H1 (cell line): ENCODE measurements at regions not wholly inside any gene's neighbourhood (a gene's known extent, or its start where the extent isn't known, plus 50 kb on each side); places are given as distances from the start of the nearest gene placed in this dataset.

Experiments used
- ATF3 ChIP-seq: IDR thresholded peaks from 2 replicates; pipeline ENCODE4 v1.6.1; 2011; ENCODE audit warnings: low read depth, mild to moderate bottlenecking, low read length; ENCODE audit not compliant: insufficient read depth
- BACH1 ChIP-seq: IDR thresholded peaks from 2 replicates; pipeline ENCODE4 v1.6.1; 2012; ENCODE audit warnings: low read length, improper control_type of control experiment
- CBX8 ChIP-seq: fragments of 300-800, 300-1000 bp; sonication (generic); IDR thresholded peaks from 2 replicates; pipeline ENCODE4 v1.7.1; 2016; ENCODE audit warnings: low read depth, low read length, borderline replicate concordance
- GABPA ChIP-seq: IDR thresholded peaks from 2 replicates; pipeline ENCODE4 v1.6.1; 2011; ENCODE audit warnings: mild to moderate bottlenecking, low read length, moderate library complexity, borderline replicate concordance; ENCODE audit not compliant: insufficient read depth
- MAFK ChIP-seq: IDR thresholded peaks from 2 replicates; pipeline ENCODE4 v1.6.1; 2012; ENCODE audit warnings: low read depth, mild to moderate bottlenecking, improper control_type of control experiment, low read length
- POU5F1 ChIP-seq: IDR thresholded peaks from 2 replicates; pipeline ENCODE4 v1.6.1; 2011; ENCODE audit warnings: low read depth, mild to moderate bottlenecking, low read length, moderate library complexity
- SAP30 ChIP-seq: fragments of 300-600 bp; sonication (generic); IDR thresholded peaks from 2 replicates; pipeline ENCODE4 v1.7.1; 2012; ENCODE audit warnings: low read length, moderate library complexity, mild to moderate bottlenecking, inconsistent platforms; ENCODE audit not compliant: insufficient read depth, insufficient replicate concordance
- SP1 ChIP-seq: IDR thresholded peaks from 2 replicates; pipeline ENCODE4 v1.6.1; 2011; ENCODE audit warnings: low read depth, low read length

GRCh38 chrX:137428766-137429591 is 136.9 kb upstream of the ZIC3 start (continued):
- TF ChIP-seq POU5F1 = no peak
- no peak for TF ChIP-seq MAFK
- TF ChIP-seq SAP30 = no peak
- no peak for TF ChIP-seq BACH1
- no peak for TF ChIP-seq GABPA
- no peak for TF ChIP-seq ATF3
- no peak for TF ChIP-seq CBX8
- no peak for TF ChIP-seq SP1
